IMR-90 (cell line): ENCODE measurements at regions not wholly inside any gene's neighbourhood (a gene's known extent, or its start where the extent isn't known, plus 50 kb on each side); places are given as distances from the start of the nearest gene placed in this dataset.
"Not testable (repeated sequence)": the region's sequence is repeated elsewhere in the genome, so short reads cannot be mapped to it uniquely, and the experiment has no call there.

Experiments used
- ATAC-seq: fragments of 200-7000 bp; cut with Tn5 transposase; 2 replicates; pipeline ENCODE4 v1.9.1; 2020; ENCODE audit warnings: low read depth, mild to moderate bottlenecking, moderate library complexity
- BruUV-seq: library from RNA; stranded (reverse); fragments of 400-500 nt; replicated peaks from 2 replicates; lab custom pipeline; 2021; lab: Mats Ljungman, UMichigan
- CTCF ChIA-PET: fragments of 300-600 bp; formaldehyde crosslinking; extraction: SDS; loops from one replicate; lab custom pipeline; 2021; ENCODE audit warnings: antibody characterized with exemption; lab: Yijun Ruan, JAX
- POLR2A ChIA-PET: fragments of 300-600 bp; sonication (Branson Sonifier 250); formaldehyde crosslinking; loops from one replicate; lab custom pipeline; 2022; ENCODE audit warnings: antibody characterized with exemption; ENCODE audit not compliant: unreplicated experiment; lab: Charles Lee
- DNase-seq: peaks from one replicate; pipeline ENCODE4 v3.0.0; 2013
- H2AFZ ChIP-seq: replicated peaks from 2 replicates; pipeline ENCODE3; 2013; ENCODE audit warnings: low read length, mild to moderate bottlenecking; ENCODE audit not compliant: poor library complexity
- H2AK5ac ChIP-seq: 2 replicates; pipeline ENCODE4 v1.6.1; 2013; ENCODE audit warnings: low read depth, low read length, inconsistent platforms
- H2AK9ac ChIP-seq: replicated peaks from 2 replicates; pipeline ENCODE3; 2013; ENCODE audit warnings: mild to moderate bottlenecking, low read depth, low read length, moderate library complexity; ENCODE audit not compliant: poor library complexity
- H2BK120ac ChIP-seq: 2 replicates; pipeline ENCODE4 v1.6.1; 2013; ENCODE audit warnings: low read depth, low read length, inconsistent platforms
- H2BK15ac ChIP-seq: 3 replicates; pipeline ENCODE4 v1.6.1; 2013; ENCODE audit warnings: low read depth, low read length, inconsistent platforms
- H2BK20ac ChIP-seq: 2 replicates; pipeline ENCODE4 v1.6.1; 2013; ENCODE audit warnings: low read depth, mild to moderate bottlenecking, inconsistent platforms, low read length, moderate library complexity
- H2BK5ac ChIP-seq: 2 replicates; pipeline ENCODE4 v1.6.1; 2013; ENCODE audit warnings: mild to moderate bottlenecking, low read depth, low read length, inconsistent platforms; ENCODE audit not compliant: poor library complexity, severe bottlenecking
- H3K14ac ChIP-seq: replicated peaks from 2 replicates; pipeline ENCODE4 v1.6.1; 2013; ENCODE audit warnings: low read depth, low read length, inconsistent platforms
- H3K18ac ChIP-seq: 2 replicates; pipeline ENCODE4 v1.6.1; 2013; ENCODE audit warnings: low read depth, low read length, control low read depth
- H3K23ac ChIP-seq: 2 replicates; pipeline ENCODE4 v1.6.1; 2013; ENCODE audit warnings: low read depth, low read length, inconsistent platforms
- H3K27ac ChIP-seq: 2 replicates; pipeline ENCODE4 v1.5.1; 2013; ENCODE audit warnings: mild to moderate bottlenecking, control low read depth, low read length; ENCODE audit not compliant: insufficient read depth
- H3K27me3 ChIP-seq: 2 replicates; pipeline ENCODE4 v1.6.1; 2013; ENCODE audit warnings: low read length; ENCODE audit not compliant: control insufficient read depth, insufficient read depth
- H3K36me3 ChIP-seq: 2 replicates; pipeline ENCODE4 v1.6.1; 2013; ENCODE audit warnings: low read length, mixed read lengths; ENCODE audit not compliant: control insufficient read depth, insufficient read depth
- H3K4ac ChIP-seq: 2 replicates; pipeline ENCODE4 v1.6.1; 2013; ENCODE audit warnings: low read depth, low read length, inconsistent platforms
- H3K4me1 ChIP-seq: 2 replicates; pipeline ENCODE4 v1.6.1; 2013; ENCODE audit warnings: low read length, mixed read lengths; ENCODE audit not compliant: control insufficient read depth, insufficient read depth
- H3K4me2 ChIP-seq: 2 replicates; pipeline ENCODE4 v1.6.1; 2013; ENCODE audit warnings: low read depth, mild to moderate bottlenecking, control low read depth, low read length, moderate library complexity
- H3K4me3 ChIP-seq: 2 replicates; pipeline ENCODE4 v1.5.1; 2013; ENCODE audit warnings: low read depth, mild to moderate bottlenecking, control low read depth, low read length, moderate library complexity; ENCODE audit not compliant: insufficient read depth
- H3K56ac ChIP-seq: 2 replicates; pipeline ENCODE4 v1.6.1; 2013; ENCODE audit warnings: low read length, inconsistent platforms; ENCODE audit not compliant: insufficient read depth; ENCODE audit errors: extremely low read depth
- H3K79me1 ChIP-seq, 2 experiments: 2 replicates each; pipeline ENCODE4 v1.6.1; 2013; ENCODE audit warnings: low read length in 2 of 2, inconsistent platforms in 1 of 2, low read depth in 1 of 2
- H3K9ac ChIP-seq: 2 replicates; pipeline ENCODE4 v1.6.1; 2013; ENCODE audit warnings: low read depth, low read length, control low read depth
- H3K9me1 ChIP-seq: 2 replicates; pipeline ENCODE4 v1.6.1; 2013; ENCODE audit warnings: low read length, inconsistent platforms; ENCODE audit not compliant: insufficient read depth
- H3K9me3 ChIP-seq: 2 replicates; pipeline ENCODE4 v1.6.1; 2013; ENCODE audit warnings: low read length; ENCODE audit not compliant: control insufficient read depth, insufficient read depth
- H4K20me1 ChIP-seq: 2 replicates; pipeline ENCODE4 v1.6.1; 2013; ENCODE audit warnings: low read length, inconsistent platforms; ENCODE audit not compliant: insufficient read depth
- H4K5ac ChIP-seq: 2 replicates; pipeline ENCODE4 v1.6.1; 2013; ENCODE audit warnings: mild to moderate bottlenecking, low read depth, low read length, control low read depth
- H4K8ac ChIP-seq, 2 experiments: 2 replicates each; pipeline ENCODE4 v1.6.1; 2013; ENCODE audit warnings: low read depth in 2 of 2, low read length in 2 of 2, control low read depth in 1 of 2, inconsistent platforms in 1 of 2
- H4K91ac ChIP-seq: 2 replicates; pipeline ENCODE4 v1.6.1; 2013; ENCODE audit warnings: low read depth, low read length, inconsistent platforms; ENCODE audit not compliant: insufficient read depth
- WGBS, 2 experiments: methylation state at CpG; one replicate each; pipeline versions ENCODE4 v1.1.5 to v1.1.7; 2013; ENCODE audit warnings: missing lambda C conversion rate in 2 of 2; ENCODE audit not compliant: insufficient read length in 1 of 2; ENCODE audit errors: extremely low coverage in 2 of 2; 5-methylcytosine and 5-hydroxymethylcytosine counted together
- dilution Hi-C: fragments of 300-500 bp; cut with HindIII; formaldehyde crosslinking; loops from one replicate; pipeline ENCODE4 v1.14.3; 2018; ENCODE audit warnings: low sequenced_read_pairs; ENCODE audit not compliant: unreplicated experiment
- in situ Hi-C: fragments of 300-500 bp; cut with MboI; formaldehyde crosslinking; loops from 3 replicates; pipeline ENCODE4 v1.14.3; 2019; ENCODE audit warnings: low sequenced_read_pairs, inconsistent platforms, mixed read lengths
- intact Hi-C: fragments of 100-400 bp; cut with micrococcal nuclease; formaldehyde crosslinking; loops from 2 replicates; pipeline ENCODE4 v1.10.0; 2022

GRCh38 chr7:106579086-106579485 lies 81.9 kb downstream of the CCDC71L start:
- H3K18ac ChIP-seq, H2BK120ac ChIP-seq, H3K4ac ChIP-seq, H3K9me3 ChIP-seq, DNase-seq, H3K4me2 ChIP-seq, H4K5ac ChIP-seq, H4K8ac ChIP-seq, H2AFZ ChIP-seq, H3K4me1 ChIP-seq, H2AK9ac ChIP-seq, intact Hi-C loops, H2BK5ac ChIP-seq, H3K79me1 ChIP-seq, in situ Hi-C loops, H4K91ac ChIP-seq, H3K56ac ChIP-seq, H3K14ac ChIP-seq, BruUV-seq, POLR2A ChIA-PET, H3K9ac ChIP-seq, ATAC-seq, H3K27ac ChIP-seq, H3K23ac ChIP-seq, H4K20me1 ChIP-seq, H2AK5ac ChIP-seq, H3K36me3 ChIP-seq, CTCF ChIA-PET, H3K4me3 ChIP-seq, H3K9me1 ChIP-seq, H2BK15ac ChIP-seq, dilution Hi-C loops, H3K27me3 ChIP-seq, H2BK20ac ChIP-seq: not testable (repeated sequence)
- no CpG with 5 or more reads among the region's 13 CpGs for WGBS, 2 experiments
